Esophagus muscularis mucosa (tissue), 4 donors: ENCODE measurements at regions not wholly inside any gene's neighbourhood (a gene's known extent, or its start where the extent isn't known, plus 50 kb on each side); places are given as distances from the start of the nearest gene placed in this dataset.

Experiments used
- DNase-seq: peaks from one replicate; pipeline ENCODE4 v3.0.0-alpha.2; 2017; ENCODE audit errors: extremely low spot score
- H3K27ac ChIP-seq, 4 donors: fragments of 200-600 bp; sonication (generic); replicated peaks in 1 of 4; 1 replicate in 3 of 4; 2 replicates in 1 of 4; pipeline ENCODE4 v1.5.1; 2016 to 2019; ENCODE audit warnings: mild to moderate bottlenecking in 1 of 4
- H3K27me3 ChIP-seq, 4 donors: fragments of 200-600 bp; sonication (generic); one replicate each; pipeline versions ENCODE4 v1.5.1 to v1.6.0; 2016 to 2019
- H3K36me3 ChIP-seq, 4 donors: fragments of 200-600 bp; sonication (generic); one replicate each; pipeline ENCODE4 v1.5.1; 2016 to 2019
- H3K4me1 ChIP-seq, 4 donors: fragments of 200-600 bp; sonication (generic); one replicate each; pipeline ENCODE4 v1.5.1; 2016 to 2019
- H3K4me3 ChIP-seq, 4 donors: fragments of 200-600 bp; sonication (generic); 1 replicate in 2 of 4; 2 replicates in 2 of 4; pipeline ENCODE4 v1.5.1; 2016 to 2019; ENCODE audit warnings: mild to moderate bottlenecking in 4 of 4, moderate library complexity in 1 of 4
- H3K9me3 ChIP-seq, 4 donors: fragments of 200-600 bp; sonication (generic); 1 replicate in 3 of 4; 2 replicates in 1 of 4; pipeline ENCODE4 v1.5.1; 2016 to 2019
- CTCF ChIP-seq, 3 experiments: fragments of 200-600 bp in 2 of 3; fragments of 450-650 bp in 1 of 3; sonication (generic) in 2 of 3; IDR thresholded peaks; one replicate each; pipeline ENCODE4 v1.5.1; 2017 to 2019; ENCODE audit warnings: antibody characterized with exemption in 3 of 3, mild to moderate bottlenecking in 2 of 3, moderate library complexity in 1 of 3
- EP300 ChIP-seq: sonication (generic); formaldehyde crosslinking; IDR thresholded peaks from one replicate; pipeline ENCODE4 v1.6.1; 2017; ENCODE audit warnings: antibody characterized with exemption
- POLR2A ChIP-seq: fragments of 450-650 bp; IDR thresholded peaks from one replicate; pipeline ENCODE4 v1.6.1; 2017; ENCODE audit warnings: antibody characterized with exemption, moderate library complexity, mild to moderate bottlenecking, low read depth
- POLR2AphosphoS5 ChIP-seq, 2 donors: sonication (generic); formaldehyde crosslinking; IDR thresholded peaks; one replicate each; pipeline ENCODE4 v1.6.1; 2017; ENCODE audit warnings: antibody characterized with exemption in 2 of 2
- WGBS: methylation state at CpG from one replicate; pipeline ENCODE4 v1.1.5; 2018; 5-methylcytosine and 5-hydroxymethylcytosine counted together
- intact Hi-C: fragments of 100-400 bp; cut with DNase I; formaldehyde crosslinking; loops from one replicate; pipeline ENCODE4 v1.15.1; 2023

GRCh38 chr4:12495211-12495610 is 988.9 kb downstream of the RAB28 start:
- H3K27ac ChIP-seq = no peak overlapping the region
- no peaks in the 10 kb centered on the region for H3K27me3 ChIP-seq
- H3K9me3 ChIP-seq = no peaks in the 10 kb centered on the region
- intact Hi-C loops = no loop called here
- no peaks in the 10 kb centered on the region for H3K36me3 ChIP-seq
- H3K4me1 ChIP-seq = no peaks in the 10 kb centered on the region
- H3K4me3 ChIP-seq = no peak overlapping the region
- no peak for DNase-seq
- no peak for TF ChIP-seq EP300
- no peak for TF ChIP-seq POLR2AphosphoS5 (IDR thresholded peaks at IDR 0.05)
- TF ChIP-seq POLR2A = no peak
- no peak for TF ChIP-seq CTCF (IDR thresholded peaks at IDR 0.05)

GRCh38 chr4:12492730-12493393 is 991.3 kb downstream of the RAB28 start:
- TF ChIP-seq EP300 = no peak
- TF ChIP-seq POLR2A = no peak
- TF ChIP-seq POLR2AphosphoS5 (IDR thresholded peaks at IDR 0.05) = no peak
- TF ChIP-seq CTCF (IDR thresholded peaks at IDR 0.05) = no peak
- Histone ChIP-seq H3K27ac (no peak overlapping the region), H3K9me3 (no peaks in the 10 kb centered on the region), H3K4me1 (no peaks in the 10 kb centered on the region), H3K36me3 (no peaks in the 10 kb centered on the region), H3K4me3 (no peak overlapping the region), H3K27me3 (no peaks in the 10 kb centered on the region)
- WGBS = 85% methylated on average over 5 of the region's 5 CpGs
- no peak for DNase-seq
- intact Hi-C loops = no loop called here

GRCh38 chr4:12488672-12489071 is 995.5 kb downstream of the RAB28 start:
- WGBS = 16% methylated on average over 5 of the region's 5 CpGs
- H3K4me1 ChIP-seq = no peaks in the 10 kb centered on the region
- no peaks in the 10 kb centered on the region for H3K36me3 ChIP-seq
- no peaks in the 10 kb centered on the region for H3K9me3 ChIP-seq
- intact Hi-C loops = no loop called here
- TF ChIP-seq POLR2A = no peak
- no peak for TF ChIP-seq CTCF (IDR thresholded peaks at IDR 0.05)
- TF ChIP-seq EP300 = no peak
- no peak for TF ChIP-seq POLR2AphosphoS5 (IDR thresholded peaks at IDR 0.05)
- DNase-seq = no peak
- no peak overlapping the region for H3K27ac ChIP-seq
- no peak overlapping the region for H3K4me3 ChIP-seq
- H3K27me3 ChIP-seq = no peaks in the 10 kb centered on the region

GRCh38 chr4:12487000-12487399 is 997.1 kb downstream of the RAB28 start:
- 72% methylated on average over 2 of the region's 2 CpGs for WGBS
- Histone ChIP-seq H3K36me3 (no peaks in the 10 kb centered on the region), H3K4me1 (no peaks in the 10 kb centered on the region), H3K4me3 (no peak overlapping the region), H3K9me3 (no peaks in the 10 kb centered on the region), H3K27ac (no peak overlapping the region), H3K27me3 (no peaks in the 10 kb centered on the region)
- TF ChIP-seq POLR2A (no peak), EP300 (no peak), CTCF (IDR thresholded peaks at IDR 0.05) (no peak), POLR2AphosphoS5 (IDR thresholded peaks at IDR 0.05) (no peak)
- DNase-seq = no peak
- intact Hi-C loops = no loop called here

GRCh38 chr4:12472087-12472486 is 1012.1 kb downstream of the RAB28 start:
- TF ChIP-seq POLR2AphosphoS5 (IDR thresholded peaks at IDR 0.05) = no peak
- TF ChIP-seq EP300 = no peak
- TF ChIP-seq POLR2A = no peak
- TF ChIP-seq CTCF (IDR thresholded peaks at IDR 0.05) = no peak
- 66% methylated on average over 2 of the region's 2 CpGs for WGBS
- Histone ChIP-seq H3K4me1 (peaks cover 0 to 4% (median 0%) of the 10 kb centered on the region in 4 donors), H3K9me3 (no peaks in the 10 kb centered on the region), H3K36me3 (no peaks in the 10 kb centered on the region), H3K4me3 (no peak overlapping the region), H3K27me3 (no peaks in the 10 kb centered on the region), H3K27ac (no peak overlapping the region)
- no peak for DNase-seq
- intact Hi-C loops = no loop called here
